ELF-1 (cell line): ENCODE measurements at regions not wholly inside any gene's neighbourhood (a gene's known extent, or its start where the extent isn't known, plus 50 kb on each side); places are given as distances from the start of the nearest gene placed in this dataset.

Source experiments
- DNase-seq: peaks from one replicate; pipeline ENCODE4 v3.0.0-alpha.2; 2016; ENCODE audit warnings: low read depth, low spot score

- DNase-seq = peak; percentile 42
These were observed 51.8 kb upstream of the ADPGK start for GRCh38 chr15:72835294-72835890.

- no peak for DNase-seq
These were observed 50.0 kb upstream of the ADPGK start for GRCh38 chr15:72833561-72833960.
